ENCODE measurements at regions not wholly inside any gene's neighbourhood (a gene's known extent, or its start where the extent isn't known, plus 50 kb on each side); places are given as distances from the start of the nearest gene placed in this dataset.

DNA sequence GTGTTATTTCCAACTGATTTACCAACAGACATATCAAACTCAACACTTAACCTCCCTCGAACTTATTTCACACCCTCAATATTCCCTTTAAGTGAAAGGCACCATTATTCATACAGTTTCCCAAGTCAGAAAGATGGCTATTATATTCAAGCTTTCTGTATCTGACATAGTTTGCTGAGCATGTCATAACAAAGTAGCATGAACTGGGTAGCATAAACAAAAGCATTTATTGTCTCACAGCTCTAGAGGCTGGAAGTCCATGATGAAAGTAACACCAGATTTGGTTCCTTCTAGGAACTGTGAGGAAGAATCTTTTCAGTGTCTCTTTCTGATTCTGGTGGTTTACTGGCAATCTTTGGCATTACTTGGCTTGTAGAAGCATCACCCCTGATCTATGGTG is 1388.6 kb downstream of the TECRL start:
- TF ChIP-seq, protein P1, sequence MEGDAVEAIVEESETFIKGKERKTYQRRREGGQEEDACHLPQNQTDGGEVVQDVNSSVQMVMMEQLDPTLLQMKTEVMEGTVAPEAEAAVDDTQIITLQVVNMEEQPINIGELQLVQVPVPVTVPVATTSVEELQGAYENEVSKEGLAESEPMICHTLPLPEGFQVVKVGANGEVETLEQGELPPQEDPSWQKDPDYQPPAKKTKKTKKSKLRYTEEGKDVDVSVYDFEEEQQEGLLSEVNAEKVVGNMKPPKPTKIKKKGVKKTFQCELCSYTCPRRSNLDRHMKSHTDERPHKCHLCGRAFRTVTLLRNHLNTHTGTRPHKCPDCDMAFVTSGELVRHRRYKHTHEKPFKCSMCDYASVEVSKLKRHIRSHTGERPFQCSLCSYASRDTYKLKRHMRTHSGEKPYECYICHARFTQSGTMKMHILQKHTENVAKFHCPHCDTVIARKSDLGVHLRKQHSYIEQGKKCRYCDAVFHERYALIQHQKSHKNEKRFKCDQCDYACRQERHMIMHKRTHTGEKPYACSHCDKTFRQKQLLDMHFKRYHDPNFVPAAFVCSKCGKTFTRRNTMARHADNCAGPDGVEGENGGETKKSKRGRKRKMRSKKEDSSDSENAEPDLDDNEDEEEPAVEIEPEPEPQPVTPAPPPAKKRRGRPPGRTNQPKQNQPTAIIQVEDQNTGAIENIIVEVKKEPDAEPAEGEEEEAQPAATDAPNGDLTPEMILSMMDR (optimal IDR thresholded peaks at IDR 0.05 in 1 of 3, IDR thresholded peaks at IDR 0.05 in 1 of 3, conservative IDR thresholded peaks at IDR 0.05 in 1 of 3; ENCODE audit: extremely low read depth in 1 of 3, insufficient read depth in 2 of 3, low read length in 3 of 3), result no peak
- TF ChIP-seq EZH2 (IDR thresholded peaks at IDR 0.05; ENCODE audit: low read length), result no peak

All from keratinocyte (primary cell).